IPS-20b (cell line): ENCODE measurements at regions not wholly inside any gene's neighbourhood (a gene's known extent, or its start where the extent isn't known, plus 50 kb on each side); places are given as distances from the start of the nearest gene placed in this dataset.
A peak's percentile ranks its signal among the peaks of the same experiment; 100 is the strongest.

ENCODE experiments used
- H3K27ac ChIP-seq: one replicate; pipeline ENCODE4 v1.5.1; 2013; ENCODE audit warnings: low read length
- H3K27me3 ChIP-seq: 2 replicates; pipeline ENCODE4 v1.6.1; 2013; ENCODE audit warnings: mild to moderate bottlenecking, low read length, inconsistent platforms; ENCODE audit not compliant: insufficient read depth
- H3K36me3 ChIP-seq: 2 replicates; pipeline ENCODE4 v1.6.1; 2013; ENCODE audit warnings: low read depth, mild to moderate bottlenecking, inconsistent platforms, low read length, moderate library complexity; ENCODE audit not compliant: insufficient read depth
- H3K4me1 ChIP-seq: 2 replicates; pipeline ENCODE4 v1.6.1; 2013; ENCODE audit warnings: mild to moderate bottlenecking, control low read depth, inconsistent platforms, low read length, moderate library complexity; ENCODE audit not compliant: insufficient read depth
- H3K4me3 ChIP-seq: 2 replicates; pipeline ENCODE4 v1.5.1; 2013; ENCODE audit warnings: mild to moderate bottlenecking, low read length, inconsistent platforms
- H3K9ac ChIP-seq: 2 replicates; pipeline ENCODE4 v1.6.1; 2013; ENCODE audit warnings: low read depth, mild to moderate bottlenecking, inconsistent platforms, low read length, moderate library complexity
- H3K9me3 ChIP-seq: 2 replicates; pipeline ENCODE4 v1.6.1; 2013; ENCODE audit warnings: mild to moderate bottlenecking, low read depth, low read length, inconsistent platforms; ENCODE audit not compliant: insufficient read depth

DNA sequence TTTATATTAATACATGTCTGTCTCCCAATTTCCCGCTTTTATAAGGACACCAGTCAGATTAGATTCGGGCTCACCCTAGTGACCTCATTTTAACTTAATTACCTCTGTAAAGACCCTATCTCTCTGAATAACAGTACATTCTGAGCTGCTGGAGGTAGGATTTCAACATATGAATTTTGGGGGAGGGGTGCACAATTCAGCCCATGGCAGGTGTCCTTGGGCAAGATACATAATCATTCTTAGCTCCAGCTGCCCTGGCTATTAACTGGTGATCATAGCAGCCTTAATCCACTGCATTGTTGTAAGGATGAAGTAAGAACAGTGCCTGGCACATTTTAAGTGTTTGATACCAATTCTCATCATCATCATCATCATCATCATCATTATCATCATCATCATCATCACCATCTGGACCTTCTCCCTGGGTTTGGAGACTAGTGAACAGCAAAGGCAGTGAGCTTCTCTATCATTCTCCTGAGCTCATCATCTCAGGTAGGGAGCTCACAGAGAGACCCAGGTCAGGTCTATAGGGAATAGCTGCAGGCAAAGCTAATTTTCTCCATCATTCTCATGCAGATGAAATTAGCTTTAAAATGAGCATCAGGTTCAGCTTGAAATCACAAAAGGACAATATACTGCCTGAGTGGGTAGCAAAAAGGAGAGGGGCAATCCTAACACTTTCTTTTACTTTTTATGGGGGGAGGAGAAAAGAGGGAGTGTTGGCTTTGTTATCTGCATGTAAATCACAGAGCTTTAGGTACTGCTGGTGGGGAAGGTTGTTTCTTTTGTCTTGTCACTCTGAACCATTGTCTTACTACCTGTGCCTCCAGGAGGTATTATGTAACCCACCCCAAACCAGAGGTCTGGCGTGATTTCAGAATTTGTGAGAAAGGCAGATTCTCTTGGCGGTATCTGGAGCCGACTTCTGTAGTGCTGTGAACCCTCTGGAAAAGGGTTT lies 125.5 kb upstream of the SPRED2 start:
- Histone ChIP-seq H3K4me1 (peaks cover 17% of the 10 kb centered on the region), H3K9ac (no peak overlapping the region), H3K9me3 (no peaks in the 10 kb centered on the region), H3K27me3 (peaks cover 34% of the 10 kb centered on the region; the same call in 1 of the 2 replicates), H3K27ac (no peak overlapping the region), H3K4me3 (peak overlapping the region; percentile 48), H3K36me3 (no peaks in the 10 kb centered on the region)

DNA sequence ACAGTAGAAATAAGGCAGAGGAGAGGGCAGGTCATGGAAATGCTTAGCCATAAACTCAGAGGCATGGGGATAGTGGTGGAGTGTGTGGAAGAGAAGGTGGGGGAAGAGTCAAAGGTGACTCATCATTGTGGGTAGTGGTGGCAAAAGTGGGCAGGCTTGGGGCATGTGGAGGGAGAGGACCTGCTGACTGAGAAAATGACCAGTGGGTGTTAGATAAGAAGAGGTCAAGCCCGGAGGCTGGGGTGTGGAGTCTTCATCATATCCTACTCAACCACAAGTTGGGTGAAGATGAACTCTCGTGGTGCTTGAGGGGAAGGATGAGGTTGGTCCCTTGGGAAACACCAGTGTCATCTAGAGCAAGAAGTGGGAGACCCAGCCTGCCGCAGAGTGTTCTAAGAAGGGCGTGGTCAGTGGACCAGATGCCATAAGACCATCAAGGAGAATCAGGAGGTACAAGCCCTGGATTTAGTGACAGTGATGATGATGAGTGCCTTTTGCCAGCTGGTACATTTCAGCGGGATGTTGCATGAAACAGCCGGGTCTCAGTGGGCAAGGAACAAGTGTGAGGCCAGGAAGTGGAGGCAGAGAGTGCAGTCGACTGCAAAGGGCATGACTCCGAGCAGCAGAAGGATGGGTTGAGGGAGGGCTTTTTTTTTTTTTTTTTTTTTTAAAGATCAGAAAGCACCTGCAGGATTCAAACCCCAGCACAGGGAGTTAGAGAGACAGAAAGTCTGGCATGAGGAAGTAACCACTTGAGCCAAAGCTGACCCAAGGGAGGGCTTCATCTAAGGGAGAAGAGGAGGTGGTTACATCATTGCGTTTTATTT lies 122.6 kb upstream of the SPRED2 start:
- Histone ChIP-seq H3K4me3 (no peak overlapping the region), H3K4me1 (peaks cover 17% of the 10 kb centered on the region), H3K27me3 (peaks cover 34% of the 10 kb centered on the region; the same call in 1 of the 2 replicates), H3K27ac (no peak overlapping the region), H3K36me3 (no peaks in the 10 kb centered on the region), H3K9me3 (no peaks in the 10 kb centered on the region), H3K9ac (no peak overlapping the region)

DNA sequence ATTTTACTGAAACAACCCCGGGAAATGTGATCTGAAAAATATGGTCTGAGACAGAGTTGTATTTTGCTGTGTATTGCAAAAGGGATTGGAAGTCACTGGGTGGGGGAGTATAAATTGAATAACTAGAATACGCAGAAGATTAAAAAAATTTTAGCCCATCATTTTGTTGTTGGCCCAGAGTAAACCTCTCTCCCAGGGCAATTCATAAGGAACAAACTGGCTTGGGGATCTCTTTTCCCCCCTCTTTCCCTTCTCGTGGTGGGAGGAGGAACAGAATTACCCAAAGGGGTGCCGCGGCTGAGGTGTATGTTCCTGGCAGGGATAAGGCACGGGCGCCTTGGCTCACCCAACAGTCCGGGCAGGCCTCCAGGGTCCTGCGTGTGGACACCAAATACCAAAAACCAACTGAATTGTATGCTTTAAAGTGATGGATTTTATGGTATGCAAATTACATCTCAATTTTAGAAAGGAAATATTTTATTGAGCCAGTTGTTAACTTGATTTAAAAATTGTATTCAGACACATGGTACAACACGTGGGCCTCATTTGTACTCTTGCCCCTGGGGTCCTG lies 121.2 kb upstream of the SPRED2 start:
- Histone ChIP-seq H3K4me3 (no peak overlapping the region), H3K9me3 (no peaks in the 10 kb centered on the region), H3K4me1 (peaks cover 8% of the 10 kb centered on the region; the same call in 1 of the 2 replicates), H3K36me3 (no peaks in the 10 kb centered on the region), H3K27ac (no peak overlapping the region), H3K27me3 (peaks cover 34% of the 10 kb centered on the region; the same call in 1 of the 2 replicates), H3K9ac (no peak overlapping the region)

DNA sequence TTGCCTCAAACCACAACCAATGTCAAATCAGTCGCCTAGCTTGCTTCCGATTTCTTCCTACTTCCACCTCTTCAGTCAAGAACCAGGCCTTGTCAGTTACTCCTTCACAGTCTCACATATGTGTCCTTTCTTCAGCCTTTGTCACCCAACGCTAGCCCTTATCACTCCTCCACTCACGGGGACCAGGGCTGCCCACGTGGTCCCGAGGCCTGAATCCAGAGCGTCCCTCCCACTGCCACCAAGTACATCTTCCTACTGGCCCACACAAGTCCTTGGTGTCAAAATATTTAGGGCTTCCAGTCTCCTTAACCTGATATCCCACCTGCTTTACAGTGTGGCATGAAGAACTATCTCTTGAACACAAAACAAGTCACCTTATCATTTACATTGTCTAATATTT lies 119.1 kb upstream of the SPRED2 start:
- H3K27me3 ChIP-seq, result peaks cover 22% of the 10 kb centered on the region; the same call in 1 of the 2 replicates
- no peaks in the 10 kb centered on the region for H3K9me3 ChIP-seq
- H3K4me1 ChIP-seq, result no peaks in the 10 kb centered on the region
- H3K9ac ChIP-seq, result no peak overlapping the region
- H3K4me3 ChIP-seq, result no peak overlapping the region
- no peak overlapping the region for H3K27ac ChIP-seq
- no peaks in the 10 kb centered on the region for H3K36me3 ChIP-seq

DNA sequence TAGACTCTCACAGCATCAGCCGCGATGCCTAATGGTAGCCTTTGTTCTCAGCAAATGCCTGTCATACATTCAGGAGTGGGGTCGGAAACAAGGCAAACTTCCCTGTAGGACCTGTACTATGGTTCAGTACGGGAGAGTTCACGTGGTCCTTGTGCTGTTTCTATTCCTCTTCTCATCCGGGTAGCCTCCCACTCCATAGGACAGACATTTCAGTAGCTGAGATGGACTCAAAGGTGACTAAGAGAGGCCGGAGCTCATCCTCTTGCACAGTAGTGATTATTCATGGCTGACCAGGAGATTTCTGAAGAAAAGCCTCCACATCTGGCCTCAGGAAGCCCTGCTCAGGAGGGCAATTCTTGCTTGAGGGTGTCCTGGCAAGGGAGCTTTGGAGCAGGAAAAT lies 117.8 kb upstream of the SPRED2 start:
- H3K4me3 ChIP-seq, result no peak overlapping the region
- H3K27me3 ChIP-seq, result peaks cover 15% of the 10 kb centered on the region; the same call in 1 of the 2 replicates
- no peaks in the 10 kb centered on the region for H3K9me3 ChIP-seq
- peaks cover 3% of the 10 kb centered on the region; the same call in 1 of the 2 replicates for H3K4me1 ChIP-seq
- no peak overlapping the region for H3K27ac ChIP-seq
- no peaks in the 10 kb centered on the region for H3K36me3 ChIP-seq
- no peak overlapping the region for H3K9ac ChIP-seq

DNA sequence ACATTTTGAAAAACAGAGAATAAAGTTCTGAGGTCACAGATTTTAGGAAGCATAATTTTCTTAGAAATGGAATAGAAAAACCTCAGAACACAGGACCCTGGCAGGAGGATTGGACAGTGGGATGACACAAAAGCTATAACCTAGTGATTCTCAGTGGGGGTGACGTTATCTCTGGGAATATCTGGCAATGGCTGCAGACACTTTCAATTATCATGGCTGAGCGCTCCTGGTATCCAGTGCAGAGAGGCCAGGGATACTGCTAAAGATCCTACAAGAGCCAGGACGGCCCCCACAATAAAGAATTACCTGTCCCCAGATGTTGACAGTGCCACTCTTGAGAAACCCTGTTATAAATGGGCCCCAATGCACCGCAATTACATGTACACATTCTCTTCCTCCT lies 117.2 kb upstream of the SPRED2 start:
- H3K9ac ChIP-seq, result no peak overlapping the region
- no peaks in the 10 kb centered on the region for H3K9me3 ChIP-seq
- peaks cover 3% of the 10 kb centered on the region; the same call in 1 of the 2 replicates for H3K4me1 ChIP-seq
- no peaks in the 10 kb centered on the region for H3K36me3 ChIP-seq
- no peak overlapping the region for H3K4me3 ChIP-seq
- H3K27ac ChIP-seq, result no peak overlapping the region
- peaks cover 9% of the 10 kb centered on the region; the same call in 1 of the 2 replicates for H3K27me3 ChIP-seq

DNA sequence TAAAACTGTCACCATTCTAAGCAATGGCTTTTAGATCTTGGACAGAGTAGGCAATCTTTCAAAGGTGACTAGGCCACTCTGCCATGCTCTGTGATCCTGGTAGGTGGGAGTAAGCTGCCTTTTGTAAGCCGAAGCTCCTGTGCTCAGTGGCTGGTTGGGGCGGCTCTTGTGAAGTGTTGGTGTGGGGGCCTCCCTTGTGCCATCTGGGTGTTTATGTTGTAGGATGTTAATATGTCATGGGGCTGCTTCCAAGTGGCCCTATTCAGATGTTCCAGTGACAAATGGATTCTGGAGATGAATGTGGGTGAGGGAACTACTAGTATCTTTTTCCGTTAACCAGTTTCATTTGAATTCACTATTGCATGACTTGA lies 116.8 kb upstream of the SPRED2 start:
- Histone ChIP-seq H3K4me1 (peaks cover 3% of the 10 kb centered on the region; the same call in 1 of the 2 replicates), H3K27ac (no peak overlapping the region), H3K36me3 (no peaks in the 10 kb centered on the region), H3K9me3 (no peaks in the 10 kb centered on the region), H3K27me3 (0 out of 2 replicates have a peak, but pooled peaks cover 8% of the 10 kb centered on the region), H3K9ac (no peak overlapping the region), H3K4me3 (no peak overlapping the region)

DNA sequence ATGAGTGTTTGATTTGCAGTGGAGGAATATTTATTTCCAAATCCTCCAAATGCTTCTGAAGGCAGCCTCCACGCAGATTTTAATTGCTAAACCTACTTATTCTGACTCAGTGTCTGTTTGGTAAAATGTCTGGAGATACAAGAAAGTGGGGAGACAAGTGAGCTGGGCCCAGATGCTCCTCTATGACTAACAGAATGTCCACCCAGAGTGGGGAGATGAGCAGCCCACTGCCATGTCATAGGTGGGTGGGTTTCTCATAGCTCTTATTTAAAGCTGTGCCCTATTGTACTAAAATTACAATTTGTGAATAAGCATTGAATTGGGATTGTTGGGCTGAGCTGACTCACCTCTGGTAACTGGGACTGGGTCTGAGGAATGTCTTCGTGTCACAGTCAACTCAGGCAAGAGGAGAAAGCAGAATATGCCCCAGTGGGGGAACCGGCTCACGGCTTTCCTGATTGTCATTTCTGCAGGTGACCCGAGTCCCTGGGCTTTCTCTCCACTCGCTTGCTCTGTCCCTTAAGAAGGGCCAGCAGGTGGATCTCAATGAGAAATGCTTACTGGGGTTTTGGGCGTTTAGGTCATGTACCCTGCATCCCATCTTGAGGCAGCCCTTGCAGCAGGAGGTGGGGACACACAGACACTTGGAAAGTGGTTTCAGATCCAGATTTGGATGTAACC lies 116.3 kb upstream of the SPRED2 start:
- Histone ChIP-seq H3K9me3 (no peaks in the 10 kb centered on the region), H3K27ac (no peak overlapping the region), H3K36me3 (no peaks in the 10 kb centered on the region), H3K4me3 (no peak overlapping the region), H3K9ac (no peak overlapping the region), H3K4me1 (peaks cover 3% of the 10 kb centered on the region; the same call in 1 of the 2 replicates), H3K27me3 (0 out of 2 replicates have a peak, but pooled peaks cover 4% of the 10 kb centered on the region)

DNA sequence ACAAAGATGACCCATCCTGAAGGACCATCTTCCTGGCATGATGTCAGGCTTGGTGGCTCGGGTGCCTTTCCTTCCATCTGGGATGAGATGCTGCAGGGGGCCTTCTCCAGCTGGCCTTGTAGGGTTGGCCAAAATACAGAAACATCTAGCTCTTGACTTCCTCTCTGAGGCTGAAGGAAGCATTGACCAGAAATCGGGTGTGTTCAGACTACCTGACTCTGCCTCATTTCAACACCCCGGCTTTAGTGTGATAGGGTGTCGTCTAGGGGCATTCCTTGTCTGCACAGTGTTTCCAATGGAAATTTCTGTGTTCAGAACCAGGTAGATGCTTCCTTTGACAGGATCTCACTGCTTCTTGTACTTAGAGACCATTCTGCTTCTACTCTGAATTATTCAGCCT lies 115.7 kb upstream of the SPRED2 start:
- Histone ChIP-seq H3K4me1 (peaks cover 3% of the 10 kb centered on the region; the same call in 1 of the 2 replicates), H3K27ac (no peak overlapping the region), H3K4me3 (no peak overlapping the region), H3K27me3 (no peaks in the 10 kb centered on the region), H3K9me3 (no peaks in the 10 kb centered on the region), H3K36me3 (no peaks in the 10 kb centered on the region), H3K9ac (no peak overlapping the region)

DNA sequence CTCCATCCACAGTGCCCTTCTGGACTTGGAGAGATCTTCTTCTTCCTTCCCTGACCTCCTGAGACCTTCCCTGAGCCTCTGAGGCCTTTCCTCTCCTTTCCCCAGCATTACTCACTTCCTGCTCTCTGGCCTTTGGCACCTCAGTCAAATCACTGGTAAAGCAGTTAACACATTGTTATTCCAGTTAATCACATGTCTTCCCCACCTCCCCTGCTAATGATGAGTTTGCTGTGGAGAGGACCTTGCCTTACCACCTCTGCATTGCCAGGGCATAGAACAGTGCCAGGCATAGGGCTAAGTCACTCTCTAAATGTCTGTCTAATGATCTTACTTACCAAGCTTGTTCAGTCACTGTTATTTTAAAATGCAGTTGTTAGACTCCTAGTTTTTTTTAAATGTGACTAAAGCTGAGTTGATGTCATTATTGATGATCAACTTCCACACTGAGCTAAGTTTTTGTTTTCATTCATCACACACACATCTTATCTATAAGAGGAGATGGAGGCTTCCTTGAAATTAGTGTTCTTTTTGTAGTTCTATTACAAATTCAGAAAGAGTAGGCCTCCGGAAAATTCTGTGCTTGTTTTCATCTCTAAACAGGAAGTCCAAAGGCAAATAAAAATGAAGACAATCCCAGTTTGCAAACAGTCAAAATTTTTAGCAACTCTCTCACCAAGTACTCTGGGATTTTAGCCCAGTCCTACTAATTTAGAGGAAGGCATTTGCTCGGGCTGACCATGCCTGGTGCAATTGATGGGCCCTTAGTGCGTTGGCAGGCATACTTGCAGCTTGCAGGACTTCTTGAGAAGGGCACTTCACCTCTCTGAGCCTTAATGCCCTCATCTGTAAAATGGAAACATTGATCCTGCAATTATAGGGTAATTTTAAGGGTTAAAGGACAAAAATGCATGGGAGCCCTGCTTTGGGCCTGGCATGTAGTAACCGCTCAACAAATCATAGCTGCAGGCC lies 113.7 kb upstream of the SPRED2 start:
- Histone ChIP-seq H3K27ac (no peak overlapping the region), H3K9ac (no peak overlapping the region)

More for the DNA sequence above, 113.7 kb upstream of the SPRED2 start:
- H3K27me3 ChIP-seq, result no peaks in the 10 kb centered on the region
- no peak overlapping the region for H3K4me3 ChIP-seq
- no peaks in the 10 kb centered on the region for H3K9me3 ChIP-seq
- H3K4me1 ChIP-seq, result peaks cover 3% of the 10 kb centered on the region; the same call in 1 of the 2 replicates
- no peaks in the 10 kb centered on the region for H3K36me3 ChIP-seq
